ENCODE measurements at regions not wholly inside any gene's neighbourhood (a gene's known extent, or its start where the extent isn't known, plus 50 kb on each side); places are given as distances from the start of the nearest gene placed in this dataset.

DNA sequence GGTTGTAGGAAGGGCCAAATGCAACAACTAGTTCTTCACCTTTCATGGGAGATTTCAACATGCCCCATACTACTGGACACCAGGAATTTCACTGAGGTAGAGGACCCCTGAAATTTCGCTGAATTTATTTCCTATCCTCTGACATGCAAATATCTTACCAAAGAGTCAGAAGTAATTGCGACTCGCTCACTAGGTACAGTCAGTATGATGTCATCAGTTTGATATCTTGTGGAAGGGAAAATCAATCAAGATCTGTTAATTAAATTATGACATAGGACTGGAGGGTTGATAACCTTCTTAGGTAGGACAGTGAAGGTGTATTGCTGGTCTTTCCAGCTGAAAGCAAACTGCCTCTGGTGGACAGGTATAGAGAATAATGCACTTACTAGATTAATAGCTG is 74.9 kb upstream of the TNIK start:
- TF ChIP-seq, protein P1, sequence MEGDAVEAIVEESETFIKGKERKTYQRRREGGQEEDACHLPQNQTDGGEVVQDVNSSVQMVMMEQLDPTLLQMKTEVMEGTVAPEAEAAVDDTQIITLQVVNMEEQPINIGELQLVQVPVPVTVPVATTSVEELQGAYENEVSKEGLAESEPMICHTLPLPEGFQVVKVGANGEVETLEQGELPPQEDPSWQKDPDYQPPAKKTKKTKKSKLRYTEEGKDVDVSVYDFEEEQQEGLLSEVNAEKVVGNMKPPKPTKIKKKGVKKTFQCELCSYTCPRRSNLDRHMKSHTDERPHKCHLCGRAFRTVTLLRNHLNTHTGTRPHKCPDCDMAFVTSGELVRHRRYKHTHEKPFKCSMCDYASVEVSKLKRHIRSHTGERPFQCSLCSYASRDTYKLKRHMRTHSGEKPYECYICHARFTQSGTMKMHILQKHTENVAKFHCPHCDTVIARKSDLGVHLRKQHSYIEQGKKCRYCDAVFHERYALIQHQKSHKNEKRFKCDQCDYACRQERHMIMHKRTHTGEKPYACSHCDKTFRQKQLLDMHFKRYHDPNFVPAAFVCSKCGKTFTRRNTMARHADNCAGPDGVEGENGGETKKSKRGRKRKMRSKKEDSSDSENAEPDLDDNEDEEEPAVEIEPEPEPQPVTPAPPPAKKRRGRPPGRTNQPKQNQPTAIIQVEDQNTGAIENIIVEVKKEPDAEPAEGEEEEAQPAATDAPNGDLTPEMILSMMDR (IDR thresholded peaks at IDR 0.05): no peak
- H3K27ac Mint-ChIP-seq: no peak overlapping the region
- no peaks in the 10 kb centered on the region for H3K9me3 Mint-ChIP-seq
- H3K27me3 Mint-ChIP-seq (ENCODE audit: insufficient read depth): no peaks in the 10 kb centered on the region
- DNase-seq: no peak
- H3K4me1 Mint-ChIP-seq (ENCODE audit: low read depth): peaks cover 5% of the 10 kb centered on the region
- H3K36me3 Mint-ChIP-seq (ENCODE audit: low read depth): no peaks in the 10 kb centered on the region
- no peak overlapping the region for H3K4me3 Mint-ChIP-seq

DNA sequence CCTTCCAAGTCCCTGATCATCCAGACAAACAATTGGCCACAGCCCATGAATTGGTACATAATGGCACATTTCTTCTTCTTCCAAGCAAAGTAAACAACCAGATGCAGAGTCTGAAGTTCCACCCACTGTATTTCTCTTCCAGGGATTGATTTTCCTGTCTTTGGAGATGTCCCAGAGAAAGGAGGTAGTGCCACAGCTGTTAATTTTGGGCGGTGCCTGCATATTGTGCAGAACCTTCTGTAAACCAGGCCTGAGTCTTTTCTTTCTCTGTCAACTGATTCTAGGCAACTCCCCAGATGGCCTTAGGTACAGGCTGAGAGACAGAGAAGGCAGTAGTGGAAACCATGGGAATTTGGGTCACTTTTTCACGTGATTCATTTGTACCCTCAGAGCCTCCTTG is 73.5 kb upstream of the TNIK start:
- TF ChIP-seq, protein P1 (IDR thresholded peaks at IDR 0.05): no peak
- Mint-ChIP-seq H3K4me3 (no peak overlapping the region), H3K27me3 (ENCODE audit: insufficient read depth) (no peaks in the 10 kb centered on the region), H3K9me3 (no peaks in the 10 kb centered on the region), H3K27ac (no peak overlapping the region), H3K4me1 (ENCODE audit: low read depth) (peaks cover 5% of the 10 kb centered on the region), H3K36me3 (ENCODE audit: low read depth) (no peaks in the 10 kb centered on the region)
- no peak for DNase-seq

DNA sequence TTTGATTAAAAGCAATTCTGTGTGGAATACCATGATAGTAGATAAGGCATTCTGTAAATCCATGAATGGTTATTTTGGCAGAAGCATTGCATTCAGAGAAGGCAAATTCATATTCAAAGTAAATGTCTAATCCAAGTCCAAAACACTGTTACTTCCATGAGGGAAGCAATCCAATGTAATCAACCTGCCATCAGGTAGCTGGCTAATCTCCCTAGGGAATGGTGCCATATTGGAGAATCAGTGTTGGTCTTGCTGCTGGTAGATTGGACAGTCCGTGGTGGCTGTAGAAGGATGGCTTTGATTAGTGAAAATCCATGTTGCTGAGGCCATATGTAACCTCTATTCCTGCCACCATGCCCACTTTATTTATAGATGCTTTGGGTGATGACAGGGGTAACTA is 72.1 kb upstream of the TNIK start:
- Mint-ChIP-seq H3K36me3 (ENCODE audit: low read depth) (no peaks in the 10 kb centered on the region), H3K9me3 (no peaks in the 10 kb centered on the region), H3K4me1 (ENCODE audit: low read depth) (peaks cover 19% of the 10 kb centered on the region), H3K27ac (no peak overlapping the region), H3K4me3 (no peak overlapping the region), H3K27me3 (ENCODE audit: insufficient read depth) (no peaks in the 10 kb centered on the region)
- TF ChIP-seq, protein P1 (IDR thresholded peaks at IDR 0.05): no peak
- no peak for DNase-seq

DNA sequence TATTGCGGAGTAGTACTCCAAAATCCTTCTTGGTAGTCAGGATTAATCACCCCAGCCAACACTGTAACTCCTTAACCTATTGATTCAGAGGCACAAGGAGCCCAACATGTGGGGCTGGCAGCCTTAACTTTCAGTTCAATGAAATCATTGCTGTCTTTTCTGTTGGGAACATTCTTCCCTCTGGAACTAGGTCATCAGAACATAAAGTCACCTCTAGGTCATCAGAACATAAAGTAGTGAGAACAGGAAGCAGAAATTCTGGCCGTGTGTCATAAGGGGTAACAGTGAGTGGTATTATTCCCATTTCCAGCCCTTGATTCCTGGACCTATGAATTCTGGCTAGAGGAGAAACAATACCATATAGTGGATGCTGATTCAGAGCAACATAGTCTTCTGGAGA is 71.5 kb upstream of the TNIK start:
- Mint-ChIP-seq H3K4me3 (no peak overlapping the region), H3K9me3 (no peaks in the 10 kb centered on the region), H3K27ac (no peak overlapping the region), H3K36me3 (ENCODE audit: low read depth) (no peaks in the 10 kb centered on the region), H3K4me1 (ENCODE audit: low read depth) (peaks cover 25% of the 10 kb centered on the region), H3K27me3 (ENCODE audit: insufficient read depth) (no peaks in the 10 kb centered on the region)
- no peak for DNase-seq
- TF ChIP-seq, protein P1 (IDR thresholded peaks at IDR 0.05): no peak

DNA sequence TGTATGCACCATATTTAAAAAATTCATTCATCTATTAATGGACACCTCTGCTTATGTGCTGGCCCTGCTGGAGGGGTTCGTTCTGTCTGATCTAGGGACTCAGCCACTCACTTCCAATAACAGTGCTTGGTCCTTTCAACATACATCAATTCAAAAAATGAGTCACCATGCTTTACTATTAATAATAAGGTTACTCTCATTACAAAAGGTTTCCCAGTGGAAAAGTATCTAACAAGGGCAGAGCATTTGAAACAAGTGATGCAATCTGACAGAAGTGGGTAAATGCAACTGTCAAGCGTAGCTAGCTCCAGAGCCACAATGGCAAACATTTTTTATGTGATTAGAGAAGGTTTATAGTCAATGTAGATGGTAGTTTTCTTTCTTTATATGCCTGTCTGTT is 67.9 kb upstream of the TNIK start:
- Mint-ChIP-seq H3K36me3 (ENCODE audit: low read depth) (no peaks in the 10 kb centered on the region), H3K9me3 (no peaks in the 10 kb centered on the region), H3K4me3 (no peak overlapping the region), H3K27me3 (ENCODE audit: insufficient read depth) (0 out of 2 replicates have a peak, but pooled peaks cover 1% of the 10 kb centered on the region), H3K27ac (no peak overlapping the region), H3K4me1 (ENCODE audit: low read depth) (peaks cover 61% of the 10 kb centered on the region)
- no peak for DNase-seq
- TF ChIP-seq, protein P1 (IDR thresholded peaks at IDR 0.05): no peak

DNA sequence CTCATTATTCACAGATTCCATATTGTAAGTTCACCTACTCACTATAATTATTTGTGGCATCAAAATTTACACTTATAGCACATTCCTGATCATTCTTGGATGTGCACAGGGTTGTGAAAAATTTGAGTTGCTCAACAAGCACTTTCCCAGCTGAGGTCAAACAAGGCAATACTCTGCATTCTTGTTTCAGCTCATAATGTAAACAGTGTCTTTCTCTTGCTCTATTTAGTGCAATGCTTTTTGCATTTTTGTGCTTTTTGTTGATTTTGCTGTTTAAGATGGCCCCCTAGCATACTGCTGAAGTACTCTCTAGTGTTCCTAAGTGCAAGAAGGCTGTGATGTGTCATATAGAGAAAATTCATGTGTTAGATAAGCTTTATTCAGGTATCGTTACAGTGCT is 66.7 kb upstream of the TNIK start:
- Mint-ChIP-seq H3K27ac (peak overlapping the region; percentile 84), H3K4me1 (ENCODE audit: low read depth) (peaks cover 73% of the 10 kb centered on the region), H3K9me3 (no peaks in the 10 kb centered on the region), H3K4me3 (peak overlapping the region; percentile 62), H3K36me3 (ENCODE audit: low read depth) (no peaks in the 10 kb centered on the region), H3K27me3 (ENCODE audit: insufficient read depth) (0 out of 2 replicates have a peak, but pooled peaks cover 1% of the 10 kb centered on the region)
- TF ChIP-seq, protein P1 (IDR thresholded peaks at IDR 0.05): no peak
- DNase-seq: peak; percentile 74
